HG03469 (cell line): ENCODE measurements at regions not wholly inside any gene's neighbourhood (a gene's known extent, or its start where the extent isn't known, plus 50 kb on each side); places are given as distances from the start of the nearest gene placed in this dataset.

Experiments used
- ATAC-seq: cut with Tn5 transposase; IDR thresholded peaks from one replicate; pipeline ENCODE4 v1.9.1; 2021; ENCODE audit warnings: mild to moderate bottlenecking, moderate library complexity, moderate number of reproducible peaks; ENCODE audit not compliant: unreplicated experiment

- no peak for ATAC-seq
Measured at GRCh38 chr7:25619963-25620799, 391.9 kb upstream of the NPVF start.

DNA sequence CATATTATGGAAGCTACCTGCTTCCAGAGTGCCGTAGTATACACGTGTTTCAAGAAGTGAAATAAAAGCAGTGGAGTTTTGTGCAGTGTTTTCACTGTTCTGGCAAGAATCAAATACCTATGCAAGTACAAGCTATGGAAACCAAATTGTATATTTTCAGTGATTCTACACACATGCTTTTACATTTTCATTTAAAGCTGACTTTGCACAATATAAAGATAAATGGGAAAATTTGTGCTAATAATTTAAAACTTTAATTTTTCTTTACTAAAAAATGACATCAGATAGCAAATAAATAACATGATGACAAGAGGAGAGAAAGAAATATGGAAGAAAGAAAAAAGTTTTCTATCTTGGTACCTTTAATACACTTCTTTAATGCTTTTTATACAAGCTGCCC, 393.7 kb upstream of the NPVF start:
- ATAC-seq, result no peak

DNA sequence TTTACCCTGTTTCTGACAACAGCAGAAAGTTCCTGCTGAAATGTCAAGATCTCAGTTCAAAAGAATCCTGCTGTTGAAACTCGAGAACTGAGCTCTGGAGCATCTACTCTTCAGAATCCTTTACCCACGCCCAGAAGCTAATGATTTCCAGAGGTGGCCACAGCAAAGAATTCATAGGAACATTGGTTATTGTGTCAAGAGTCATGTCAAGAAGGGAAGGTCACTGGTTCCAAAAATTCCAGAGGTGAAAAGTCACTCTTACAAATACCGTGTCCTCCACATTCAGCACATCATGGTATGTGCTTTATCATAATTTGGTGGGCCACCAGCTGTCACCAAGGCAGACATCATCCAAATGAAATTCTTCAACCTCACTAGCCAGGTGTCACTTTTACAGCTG, 394.4 kb upstream of the NPVF start:
- ATAC-seq, result no peak

DNA sequence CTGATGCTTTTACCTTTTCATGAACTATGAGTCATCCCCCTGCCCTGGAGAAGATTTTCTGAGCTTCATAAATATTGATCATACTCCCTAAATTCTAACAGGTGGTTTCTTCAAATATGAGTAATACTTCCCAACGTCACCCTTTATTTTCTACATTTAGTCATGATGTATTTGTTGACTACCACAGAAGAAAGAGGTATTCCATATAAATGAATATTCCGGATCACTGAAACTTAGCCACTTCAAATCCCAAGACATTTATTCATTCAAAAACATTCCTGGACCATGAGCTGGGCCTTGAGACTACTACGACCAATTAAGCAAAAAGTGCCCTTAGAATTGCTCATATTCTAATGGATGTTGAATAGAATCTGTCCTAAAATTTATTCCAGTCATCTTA, 395.8 kb upstream of the NPVF start:
- no peak for ATAC-seq

GRCh38 chr7:25624833-25625232, 396.5 kb upstream of the NPVF start:
- no peak for ATAC-seq

DNA sequence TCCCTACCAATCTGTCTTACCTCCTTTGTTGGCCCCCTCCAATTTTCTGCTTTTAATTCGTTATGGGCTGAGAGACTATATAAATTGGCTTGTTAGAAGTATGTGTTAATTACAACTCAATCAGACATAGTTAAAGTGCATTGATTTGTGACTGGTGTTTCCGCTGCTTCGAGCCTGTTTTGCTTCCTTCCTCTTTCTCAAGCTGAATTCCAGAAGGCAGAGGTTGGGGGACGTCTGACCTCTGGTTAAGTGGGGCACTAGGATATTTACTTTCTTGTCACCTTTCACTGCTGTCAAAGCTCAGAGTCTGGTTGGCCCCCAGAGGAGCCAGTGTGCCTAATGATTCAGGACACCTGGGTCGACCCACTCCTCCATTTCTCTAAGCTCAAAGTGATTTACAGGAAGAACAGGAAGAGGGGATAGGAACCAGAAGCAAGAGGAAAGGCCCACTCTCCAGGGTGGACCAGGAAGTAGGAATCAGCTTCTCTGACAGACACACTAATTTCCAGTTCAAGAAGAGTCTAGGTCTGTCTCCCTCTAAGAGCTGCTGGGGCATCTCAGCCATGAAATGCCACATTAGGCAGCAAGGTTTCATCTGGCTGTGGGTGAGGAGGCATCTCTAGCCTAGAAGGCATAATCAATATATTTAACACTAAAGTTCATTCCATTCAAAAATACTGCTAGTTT, 397.2 kb upstream of the NPVF start:
- no peak for ATAC-seq

GRCh38 chr7:25626451-25627131, 398.3 kb upstream of the NPVF start:
- ATAC-seq, result no peak

GRCh38 chr7:25628446-25628845, 400.2 kb upstream of the NPVF start:
- ATAC-seq, result no peak

- no peak for ATAC-seq
Measured at GRCh38 chr7:25632616-25633015, 404.3 kb upstream of the NPVF start.

- no peak for ATAC-seq
Measured at GRCh38 chr7:25633426-25634036, 405.2 kb upstream of the NPVF start.

DNA sequence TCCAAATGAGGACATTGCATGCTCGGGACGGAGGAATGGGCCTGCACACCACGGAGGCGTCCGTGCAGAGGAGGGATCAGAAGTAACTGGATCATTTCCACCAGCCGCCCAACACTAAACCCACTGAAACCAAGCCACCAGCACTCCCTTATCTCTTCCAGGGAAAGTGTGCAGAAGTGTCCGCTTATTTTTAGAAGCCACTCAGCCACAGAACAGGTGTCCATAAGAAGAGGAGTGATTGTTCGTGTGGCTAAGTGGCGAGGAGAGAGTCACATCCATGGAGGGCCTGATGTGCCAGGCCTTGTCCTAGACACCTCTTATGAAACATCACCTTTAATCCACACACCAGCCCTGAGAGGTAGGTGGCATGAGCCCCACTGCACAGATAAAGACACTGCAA, 407.9 kb upstream of the NPVF start:
- no peak for ATAC-seq

DNA sequence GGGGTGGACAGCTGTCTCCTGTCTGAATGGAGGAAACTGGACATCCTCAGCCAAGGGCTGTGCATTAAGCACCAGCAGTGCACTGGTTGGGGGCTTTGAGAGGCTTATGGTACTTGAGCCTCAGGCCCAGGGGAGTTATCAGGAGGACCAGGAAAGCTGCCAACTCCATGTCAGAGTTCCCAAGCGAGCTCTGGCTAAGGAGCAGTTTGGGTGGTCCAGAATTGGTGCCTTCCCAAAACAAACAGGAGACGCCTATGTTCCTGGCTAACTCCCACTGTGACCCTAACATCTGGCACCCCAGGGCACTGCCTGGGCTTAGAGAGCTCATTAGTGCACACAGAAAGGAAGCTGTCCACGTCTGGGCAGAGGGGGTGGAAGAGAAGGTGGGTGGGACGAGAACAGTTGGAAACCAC, 408.6 kb upstream of the NPVF start:
- ATAC-seq, result no peak

- no peak for ATAC-seq
Measured at GRCh38 chr7:25638068-25638467, 409.8 kb upstream of the NPVF start.

- no peak for ATAC-seq
Measured at GRCh38 chr7:25638590-25639244, 410.4 kb upstream of the NPVF start.

DNA sequence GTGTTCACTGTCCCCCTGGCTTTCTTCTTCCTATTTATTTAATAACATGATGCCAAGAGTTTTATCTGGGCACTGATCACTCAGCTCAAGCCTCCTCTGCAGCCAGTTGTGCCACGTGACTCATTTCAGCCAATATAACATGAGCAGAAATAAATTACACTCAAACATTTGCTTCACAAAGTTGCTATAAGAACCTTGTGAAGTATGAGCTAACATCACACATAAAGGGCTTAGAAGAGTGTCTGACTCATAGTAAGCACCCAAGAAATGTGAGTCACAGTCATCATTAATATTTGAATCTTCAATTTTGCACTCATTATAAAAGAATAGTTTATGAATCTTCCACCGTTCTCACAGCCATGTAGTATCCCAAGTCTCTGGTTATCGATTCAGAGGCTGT, 414.6 kb upstream of the NPVF start:
- ATAC-seq, result no peak

DNA sequence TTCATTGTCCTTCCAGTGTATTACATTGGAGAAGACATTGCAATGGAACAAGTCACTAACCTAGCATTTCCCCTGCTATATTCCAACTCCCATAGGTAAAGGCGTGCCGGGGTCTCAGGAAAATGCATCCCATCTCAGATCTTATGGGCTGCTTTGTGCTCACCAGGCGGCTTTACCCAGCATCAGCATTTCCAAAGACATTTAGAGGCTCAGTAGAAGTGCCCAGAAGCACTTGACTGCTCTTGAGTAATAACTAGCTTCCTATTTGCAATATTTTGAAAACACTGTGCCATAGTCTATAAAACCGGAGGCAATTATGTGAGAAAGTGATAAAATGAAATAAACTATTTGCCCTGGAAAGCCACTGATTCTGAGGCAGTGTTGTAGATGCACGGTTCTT, 415.0 kb upstream of the NPVF start:
- no peak for ATAC-seq

DNA sequence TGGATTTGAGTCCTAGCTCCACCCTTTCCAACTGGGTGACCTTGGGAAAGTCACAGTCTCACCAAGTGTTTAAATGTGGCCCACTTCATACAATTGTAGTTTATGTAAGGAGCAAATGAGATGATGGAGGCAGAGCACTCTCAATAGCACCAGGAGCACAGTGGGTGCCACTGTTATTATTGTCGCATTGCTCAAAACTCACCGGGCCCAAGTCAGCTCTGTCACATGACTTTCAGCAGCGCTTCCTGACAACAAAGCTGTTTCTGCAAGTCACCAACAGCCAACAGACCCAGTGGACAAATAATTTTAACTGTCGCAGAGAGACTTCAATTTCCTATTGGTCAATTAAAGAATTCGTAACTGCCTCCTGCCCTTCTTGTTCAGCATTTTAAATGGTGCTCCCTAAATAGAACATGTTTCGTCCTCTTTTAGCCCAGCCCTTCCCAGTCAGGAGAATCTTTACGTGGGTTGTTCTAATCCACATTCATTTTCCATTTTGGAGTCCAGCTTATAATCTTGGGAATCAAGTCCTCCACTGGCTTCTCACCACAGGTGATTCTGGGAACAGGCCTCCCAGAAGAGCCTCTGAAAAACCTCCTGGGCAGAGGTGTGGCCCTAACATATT, 415.6 kb upstream of the NPVF start:
- ATAC-seq, result no peak

DNA sequence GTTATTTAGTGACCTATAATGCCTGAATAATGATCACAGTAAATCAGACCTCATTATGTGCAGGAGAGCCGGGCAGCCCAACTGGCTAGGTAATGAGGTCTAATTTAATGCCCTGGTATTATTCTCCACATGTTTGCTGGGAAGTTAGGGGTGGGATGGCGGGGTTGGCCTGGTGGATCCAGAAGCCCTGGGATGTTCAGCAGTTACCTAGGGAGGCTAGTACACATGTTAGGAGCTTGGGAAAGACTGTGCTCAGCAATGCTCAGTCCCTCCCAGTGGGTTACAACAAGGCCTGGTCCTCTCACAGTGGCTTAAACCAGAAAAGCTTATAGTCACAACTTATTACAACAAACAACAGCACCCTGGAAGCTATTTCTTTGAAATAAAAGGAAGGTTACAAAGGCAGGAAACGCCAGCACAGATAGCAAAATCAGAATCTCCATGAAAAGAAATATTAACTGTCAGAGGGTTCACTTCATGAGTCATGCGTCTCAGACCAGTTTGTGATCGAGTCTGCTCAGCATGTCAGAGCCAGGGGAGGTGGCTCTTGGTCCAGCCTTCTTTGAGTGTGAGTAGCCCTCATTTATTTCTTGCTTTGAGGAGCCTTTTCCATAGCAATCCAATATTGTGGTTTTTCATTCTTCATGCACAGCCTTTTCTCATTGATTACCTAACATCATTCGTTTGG, 418.6 kb upstream of the NPVF start:
- no peak for ATAC-seq

DNA sequence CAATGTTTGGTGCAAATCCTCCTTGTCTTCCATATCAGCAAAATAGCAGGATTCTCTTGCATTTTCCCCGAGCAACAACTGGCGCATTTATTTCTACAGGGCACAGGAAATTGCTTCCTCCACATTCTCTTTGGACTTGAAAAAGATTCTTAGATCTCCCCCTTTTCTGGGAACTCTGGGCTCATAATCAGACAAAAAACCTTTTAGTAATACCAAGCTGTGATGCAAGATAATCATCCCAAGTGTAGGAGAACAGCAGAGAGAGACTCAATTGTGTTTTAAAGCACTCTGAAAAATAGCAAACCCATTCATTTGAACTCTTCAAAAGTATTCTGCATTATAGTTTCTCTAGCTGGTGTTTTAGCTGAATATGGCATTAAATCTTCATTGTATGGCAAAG, 419.6 kb upstream of the NPVF start:
- ATAC-seq, result no peak

DNA sequence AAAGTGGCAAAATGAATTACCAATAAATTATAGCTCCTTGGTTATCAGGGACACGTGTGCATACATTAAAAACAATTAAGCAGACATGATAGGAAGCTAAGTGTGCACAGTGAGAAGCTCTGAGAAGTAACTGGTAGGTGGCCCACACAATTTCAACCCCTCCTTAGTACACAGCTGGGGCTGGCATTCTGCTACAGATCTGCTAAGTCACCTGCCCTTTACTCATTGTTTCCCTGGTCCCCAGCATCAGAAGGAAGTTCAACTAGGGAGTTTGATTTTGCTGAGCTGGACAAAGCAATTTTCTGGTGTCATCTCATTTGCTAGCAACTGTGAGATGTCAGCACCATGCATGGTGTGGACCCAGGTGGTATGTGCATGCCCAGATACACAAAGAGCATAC, 424.1 kb upstream of the NPVF start:
- no peak for ATAC-seq
